Astrocyte (in vitro differentiated cells and primary cell): ENCODE measurements at regions not wholly inside any gene's neighbourhood (a gene's known extent, or its start where the extent isn't known, plus 50 kb on each side); places are given as distances from the start of the nearest gene placed in this dataset.

Experiments
- EZH2 ChIP-seq: IDR thresholded peaks from 2 replicates; pipeline ENCODE4 v1.6.1; 2012; ENCODE audit warnings: mild to moderate bottlenecking, low read length, inconsistent platforms; ENCODE audit not compliant: insufficient read depth
- TF ChIP-seq, protein P1 (sequence below): IDR thresholded peaks from 2 replicates; pipeline ENCODE4 v1.5.1; 2011; ENCODE audit warnings: low read depth, mild to moderate bottlenecking, inconsistent platforms, low read length, moderate library complexity; ENCODE audit not compliant: insufficient read depth

DNA sequence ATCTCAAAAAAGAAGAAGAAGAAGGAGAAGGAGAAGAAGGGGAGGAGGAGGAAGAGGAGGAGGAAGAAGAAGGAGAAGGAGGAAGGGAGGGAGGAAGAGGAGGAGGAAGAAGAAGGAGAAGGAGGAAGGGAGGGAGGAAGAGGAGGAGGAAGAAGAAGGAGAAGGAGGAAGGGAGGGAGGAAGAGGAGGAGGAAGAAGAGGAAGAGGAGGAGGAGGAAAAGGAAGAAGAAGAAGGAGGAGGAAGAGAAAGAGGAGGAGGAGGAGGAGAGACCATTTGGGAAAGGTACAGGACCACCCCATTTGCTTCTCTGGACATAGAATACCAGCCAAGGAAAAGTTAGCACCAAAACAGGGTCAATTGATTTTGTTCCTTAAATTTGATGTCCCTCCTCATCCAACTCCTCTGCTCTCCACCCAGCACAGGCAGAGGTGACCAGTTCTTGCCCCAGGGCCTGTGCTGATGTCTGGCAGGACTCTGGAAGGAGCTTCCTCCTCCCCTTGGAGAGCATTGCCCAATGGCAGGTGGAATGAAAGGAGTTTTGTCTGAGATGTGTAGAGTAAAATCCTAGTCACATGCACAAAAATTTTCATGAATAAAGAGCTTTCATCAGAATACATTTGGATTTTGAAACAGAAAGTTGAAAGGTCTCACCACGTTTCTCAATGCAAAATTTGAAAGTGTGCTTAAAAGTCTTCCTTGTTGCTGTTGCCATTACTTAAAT, 182.9 kb downstream of the LY86 start:
- TF ChIP-seq, protein P1, sequence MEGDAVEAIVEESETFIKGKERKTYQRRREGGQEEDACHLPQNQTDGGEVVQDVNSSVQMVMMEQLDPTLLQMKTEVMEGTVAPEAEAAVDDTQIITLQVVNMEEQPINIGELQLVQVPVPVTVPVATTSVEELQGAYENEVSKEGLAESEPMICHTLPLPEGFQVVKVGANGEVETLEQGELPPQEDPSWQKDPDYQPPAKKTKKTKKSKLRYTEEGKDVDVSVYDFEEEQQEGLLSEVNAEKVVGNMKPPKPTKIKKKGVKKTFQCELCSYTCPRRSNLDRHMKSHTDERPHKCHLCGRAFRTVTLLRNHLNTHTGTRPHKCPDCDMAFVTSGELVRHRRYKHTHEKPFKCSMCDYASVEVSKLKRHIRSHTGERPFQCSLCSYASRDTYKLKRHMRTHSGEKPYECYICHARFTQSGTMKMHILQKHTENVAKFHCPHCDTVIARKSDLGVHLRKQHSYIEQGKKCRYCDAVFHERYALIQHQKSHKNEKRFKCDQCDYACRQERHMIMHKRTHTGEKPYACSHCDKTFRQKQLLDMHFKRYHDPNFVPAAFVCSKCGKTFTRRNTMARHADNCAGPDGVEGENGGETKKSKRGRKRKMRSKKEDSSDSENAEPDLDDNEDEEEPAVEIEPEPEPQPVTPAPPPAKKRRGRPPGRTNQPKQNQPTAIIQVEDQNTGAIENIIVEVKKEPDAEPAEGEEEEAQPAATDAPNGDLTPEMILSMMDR: no peak
- no peak for TF ChIP-seq EZH2
